ENCODE measurements at regions not wholly inside any gene's neighbourhood (a gene's known extent, or its start where the extent isn't known, plus 50 kb on each side); places are given as distances from the start of the nearest gene placed in this dataset.

GRCh38 chr11:32221476-32222032, 130.7 kb downstream of the RCN1 start (continued):
- TF ChIP-seq, protein P1, sequence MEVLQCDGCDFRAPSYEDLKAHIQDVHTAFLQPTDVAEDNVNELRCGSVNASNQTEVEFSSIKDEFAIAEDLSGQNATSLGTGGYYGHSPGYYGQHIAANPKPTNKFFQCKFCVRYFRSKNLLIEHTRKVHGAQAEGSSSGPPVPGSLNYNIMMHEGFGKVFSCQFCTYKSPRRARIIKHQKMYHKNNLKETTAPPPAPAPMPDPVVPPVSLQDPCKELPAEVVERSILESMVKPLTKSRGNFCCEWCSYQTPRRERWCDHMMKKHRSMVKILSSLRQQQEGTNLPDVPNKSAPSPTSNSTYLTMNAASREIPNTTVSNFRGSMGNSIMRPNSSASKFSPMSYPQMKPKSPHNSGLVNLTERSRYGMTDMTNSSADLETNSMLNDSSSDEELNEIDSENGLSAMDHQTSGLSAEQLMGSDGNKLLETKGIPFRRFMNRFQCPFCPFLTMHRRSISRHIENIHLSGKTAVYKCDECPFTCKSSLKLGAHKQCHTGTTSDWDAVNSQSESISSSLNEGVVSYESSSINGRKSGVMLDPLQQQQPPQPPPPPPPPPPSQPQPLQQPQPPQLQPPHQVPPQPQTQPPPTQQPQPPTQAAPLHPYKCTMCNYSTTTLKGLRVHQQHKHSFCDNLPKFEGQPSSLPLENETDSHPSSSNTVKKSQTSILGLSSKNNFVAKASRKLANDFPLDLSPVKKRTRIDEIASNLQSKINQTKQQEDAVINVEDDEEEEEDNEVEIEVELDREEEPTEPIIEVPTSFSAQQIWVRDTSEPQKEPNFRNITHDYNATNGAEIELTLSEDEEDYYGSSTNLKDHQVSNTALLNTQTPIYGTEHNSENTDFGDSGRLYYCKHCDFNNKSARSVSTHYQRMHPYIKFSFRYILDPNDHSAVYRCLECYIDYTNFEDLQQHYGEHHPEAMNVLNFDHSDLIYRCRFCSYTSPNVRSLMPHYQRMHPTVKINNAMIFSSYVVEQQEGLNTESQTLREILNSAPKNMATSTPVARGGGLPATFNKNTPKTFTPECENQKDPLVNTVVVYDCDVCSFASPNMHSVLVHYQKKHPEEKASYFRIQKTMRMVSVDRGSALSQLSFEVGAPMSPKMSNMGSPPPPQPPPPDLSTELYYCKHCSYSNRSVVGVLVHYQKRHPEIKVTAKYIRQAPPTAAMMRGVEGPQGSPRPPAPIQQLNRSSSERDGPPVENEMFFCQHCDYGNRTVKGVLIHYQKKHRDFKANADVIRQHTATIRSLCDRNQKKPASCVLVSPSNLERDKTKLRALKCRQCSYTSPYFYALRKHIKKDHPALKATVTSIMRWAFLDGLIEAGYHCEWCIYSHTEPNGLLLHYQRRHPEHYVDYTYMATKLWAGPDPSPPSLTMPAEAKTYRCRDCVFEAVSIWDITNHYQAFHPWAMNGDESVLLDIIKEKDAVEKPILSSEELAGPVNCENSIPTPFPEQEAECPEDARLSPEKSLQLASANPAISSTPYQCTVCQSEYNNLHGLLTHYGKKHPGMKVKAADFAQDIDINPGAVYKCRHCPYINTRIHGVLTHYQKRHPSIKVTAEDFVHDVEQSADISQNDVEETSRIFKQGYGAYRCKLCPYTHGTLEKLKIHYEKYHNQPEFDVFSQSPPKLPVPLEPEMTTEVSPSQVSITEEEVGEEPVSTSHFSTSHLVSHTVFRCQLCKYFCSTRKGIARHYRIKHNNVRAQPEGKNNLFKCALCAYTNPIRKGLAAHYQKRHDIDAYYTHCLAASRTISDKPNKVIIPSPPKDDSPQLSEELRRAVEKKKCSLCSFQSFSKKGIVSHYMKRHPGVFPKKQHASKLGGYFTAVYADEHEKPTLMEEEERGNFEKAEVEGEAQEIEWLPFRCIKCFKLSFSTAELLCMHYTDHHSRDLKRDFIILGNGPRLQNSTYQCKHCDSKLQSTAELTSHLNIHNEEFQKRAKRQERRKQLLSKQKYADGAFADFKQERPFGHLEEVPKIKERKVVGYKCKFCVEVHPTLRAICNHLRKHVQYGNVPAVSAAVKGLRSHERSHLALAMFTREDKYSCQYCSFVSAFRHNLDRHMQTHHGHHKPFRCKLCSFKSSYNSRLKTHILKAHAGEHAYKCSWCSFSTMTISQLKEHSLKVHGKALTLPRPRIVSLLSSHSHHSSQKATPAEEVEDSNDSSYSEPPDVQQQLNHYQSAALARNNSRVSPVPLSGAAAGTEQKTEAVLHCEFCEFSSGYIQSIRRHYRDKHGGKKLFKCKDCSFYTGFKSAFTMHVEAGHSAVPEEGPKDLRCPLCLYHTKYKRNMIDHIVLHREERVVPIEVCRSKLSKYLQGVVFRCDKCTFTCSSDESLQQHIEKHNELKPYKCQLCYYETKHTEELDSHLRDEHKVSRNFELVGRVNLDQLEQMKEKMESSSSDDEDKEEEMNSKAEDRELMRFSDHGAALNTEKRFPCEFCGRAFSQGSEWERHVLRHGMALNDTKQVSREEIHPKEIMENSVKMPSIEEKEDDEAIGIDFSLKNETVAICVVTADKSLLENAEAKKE (CRISPR knock-in tag; IDR thresholded peaks at IDR 0.05), result no peak
- TF ChIP-seq JUNB (IDR thresholded peaks at IDR 0.05; ENCODE audit: unreplicated experiment) (no peak), ZNF114 (CRISPR knock-in tag; IDR thresholded peaks at IDR 0.05) (no peak)
- TF ChIP-seq, protein P2, sequence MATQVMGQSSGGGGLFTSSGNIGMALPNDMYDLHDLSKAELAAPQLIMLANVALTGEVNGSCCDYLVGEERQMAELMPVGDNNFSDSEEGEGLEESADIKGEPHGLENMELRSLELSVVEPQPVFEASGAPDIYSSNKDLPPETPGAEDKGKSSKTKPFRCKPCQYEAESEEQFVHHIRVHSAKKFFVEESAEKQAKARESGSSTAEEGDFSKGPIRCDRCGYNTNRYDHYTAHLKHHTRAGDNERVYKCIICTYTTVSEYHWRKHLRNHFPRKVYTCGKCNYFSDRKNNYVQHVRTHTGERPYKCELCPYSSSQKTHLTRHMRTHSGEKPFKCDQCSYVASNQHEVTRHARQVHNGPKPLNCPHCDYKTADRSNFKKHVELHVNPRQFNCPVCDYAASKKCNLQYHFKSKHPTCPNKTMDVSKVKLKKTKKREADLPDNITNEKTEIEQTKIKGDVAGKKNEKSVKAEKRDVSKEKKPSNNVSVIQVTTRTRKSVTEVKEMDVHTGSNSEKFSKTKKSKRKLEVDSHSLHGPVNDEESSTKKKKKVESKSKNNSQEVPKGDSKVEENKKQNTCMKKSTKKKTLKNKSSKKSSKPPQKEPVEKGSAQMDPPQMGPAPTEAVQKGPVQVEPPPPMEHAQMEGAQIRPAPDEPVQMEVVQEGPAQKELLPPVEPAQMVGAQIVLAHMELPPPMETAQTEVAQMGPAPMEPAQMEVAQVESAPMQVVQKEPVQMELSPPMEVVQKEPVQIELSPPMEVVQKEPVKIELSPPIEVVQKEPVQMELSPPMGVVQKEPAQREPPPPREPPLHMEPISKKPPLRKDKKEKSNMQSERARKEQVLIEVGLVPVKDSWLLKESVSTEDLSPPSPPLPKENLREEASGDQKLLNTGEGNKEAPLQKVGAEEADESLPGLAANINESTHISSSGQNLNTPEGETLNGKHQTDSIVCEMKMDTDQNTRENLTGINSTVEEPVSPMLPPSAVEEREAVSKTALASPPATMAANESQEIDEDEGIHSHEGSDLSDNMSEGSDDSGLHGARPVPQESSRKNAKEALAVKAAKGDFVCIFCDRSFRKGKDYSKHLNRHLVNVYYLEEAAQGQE (IDR thresholded peaks at IDR 0.05; ENCODE audit: unreplicated experiment), result no peak

GRCh38 chr11:32224580-32224979, 133.7 kb downstream of the RCN1 start:
- H3K27ac Mint-ChIP-seq, result no peak overlapping the region
- no peak overlapping the region for H3K4me3 Mint-ChIP-seq
- peaks cover 4% of the 10 kb centered on the region; the same call in 1 of the 3 replicates for H3K4me1 Mint-ChIP-seq
- Histone ChIP-seq H3F3A (replicated peaks; ENCODE audit: low read depth) (no peaks in the 10 kb centered on the region), H3K4me2 (no peak overlapping the region), H3K9me2 (ENCODE audit: insufficient read depth) (no peaks in the 10 kb centered on the region; the same call in 1 of the 2 replicates), H3K27me3 (ENCODE audit: insufficient read depth) (no peaks in the 10 kb centered on the region), H3K27ac (ENCODE audit: low read depth) (no peak overlapping the region), H2AFZ (peak overlapping the region; percentile 57), H3K36me3 (ENCODE audit: insufficient read depth) (no peaks in the 10 kb centered on the region), H4K20me1 (replicated peaks; ENCODE audit: insufficient read depth) (no peaks in the 10 kb centered on the region), H3K79me2 (replicated peaks; ENCODE audit: insufficient read depth) (no peaks in the 10 kb centered on the region), H3K4me1 (ENCODE audit: insufficient read depth) (no peaks in the 10 kb centered on the region), H3K4me3 (no peak overlapping the region)
- no peaks in the 10 kb centered on the region for H3K9me3 Mint-ChIP-seq
- no peaks in the 10 kb centered on the region for H3K27me3 Mint-ChIP-seq (ENCODE audit: insufficient read depth, low read depth, poor library complexity)
- peak; percentile 84 for ATAC-seq
- peak; percentile 27 for DNase-seq (ENCODE audit: low spot score)
- H3K36me3 Mint-ChIP-seq (ENCODE audit: low read depth), result no peaks in the 10 kb centered on the region
- no peak for TF ChIP-seq POLR2AphosphoS5 (IDR thresholded peaks at IDR 0.05; ENCODE audit: low read depth)
- no peak for TF ChIP-seq NANOG (IDR thresholded peaks at IDR 0.05; ENCODE audit: borderline replicate concordance)
- no peak for TF ChIP-seq CTCF (conservative IDR thresholded peaks at IDR 0.05; ENCODE audit: low read depth in 2 of 2)
- TF ChIP-seq STAT1 (IDR thresholded peaks at IDR 0.05; ENCODE audit: unreplicated experiment), result no peak
- no peak for TF ChIP-seq ZNF114 (CRISPR knock-in tag; IDR thresholded peaks at IDR 0.05)
- no peak for TF ChIP-seq EZH2phosphoT487 (IDR thresholded peaks at IDR 0.05; ENCODE audit: unreplicated experiment)
- TF ChIP-seq ZNF331 (CRISPR knock-in tag; IDR thresholded peaks at IDR 0.05; ENCODE audit: low read depth), result no peak
- no peak for TF ChIP-seq JUNB (IDR thresholded peaks at IDR 0.05; ENCODE audit: unreplicated experiment)
- no peak for TF ChIP-seq ETS1 (IDR thresholded peaks at IDR 0.05)

Data from GM23338 (cell line).